CD4-positive, CD25-positive, alpha-beta regulatory T cell (primary cell): ENCODE measurements at regions not wholly inside any gene's neighbourhood (a gene's known extent, or its start where the extent isn't known, plus 50 kb on each side); places are given as distances from the start of the nearest gene placed in this dataset.

ENCODE experiments used
- ATAC-seq, 2 donors: fragments of 150-1000 bp; cut with Tn5 transposase; one replicate each; pipeline ENCODE4 v1.10.0; 2021; ENCODE audit warnings: low read depth in 2 of 2, moderate number of reproducible peaks in 2 of 2, moderate library complexity in 1 of 2
- DNase-seq, 3 donors: peaks; one replicate each; pipeline versions ENCODE4 v3.0.0 to v3.0.0-alpha.2; 2012 to 2022; ENCODE audit warnings: mixed read lengths in 1 of 3
- H3K27ac ChIP-seq: one replicate; pipeline ENCODE4 v1.7.0; 2013; ENCODE audit warnings: mild to moderate bottlenecking, low read length; ENCODE audit not compliant: insufficient read depth, poor library complexity, severe bottlenecking
- H3K27me3 ChIP-seq: one replicate; pipeline ENCODE4 v1.7.0; 2013; ENCODE audit warnings: low read length; ENCODE audit not compliant: control insufficient read depth, insufficient read depth
- H3K36me3 ChIP-seq: one replicate; pipeline ENCODE4 v1.7.0; 2013; ENCODE audit warnings: mild to moderate bottlenecking, low read length, moderate library complexity; ENCODE audit not compliant: control insufficient read depth, insufficient read depth
- H3K4me1 ChIP-seq: 2 replicates; pipeline ENCODE4 v1.7.0; 2013; ENCODE audit warnings: mild to moderate bottlenecking, low read length; ENCODE audit not compliant: insufficient read depth, control insufficient read depth, poor library complexity, severe bottlenecking
- H3K4me3 ChIP-seq: one replicate; pipeline ENCODE4 v1.7.0; 2013; ENCODE audit warnings: low read depth, mild to moderate bottlenecking, low read length, moderate library complexity
- H3K9me3 ChIP-seq, 2 experiments: 1 replicate in 1 of 2; 2 replicates in 1 of 2; pipeline ENCODE4 v1.7.0; 2013; ENCODE audit warnings: low read length in 2 of 2, mild to moderate bottlenecking in 1 of 2, moderate library complexity in 1 of 2; ENCODE audit not compliant: control insufficient read depth in 2 of 2
- H3K27ac Mint-ChIP-seq, 3 donors: one replicate each; pipeline ENCODE4 v1.8.0; 2020 to 2022; ENCODE audit warnings: mild to moderate bottlenecking in 3 of 3, mixed read lengths in 3 of 3, moderate library complexity in 2 of 3
- H3K27me3 Mint-ChIP-seq: one replicate; pipeline ENCODE4 v1.8.0; 2022; ENCODE audit warnings: mild to moderate bottlenecking, mixed read lengths
- H3K36me3 Mint-ChIP-seq: one replicate; pipeline ENCODE4 v1.8.0; 2020; ENCODE audit warnings: mixed read lengths
- H3K4me1 Mint-ChIP-seq, 4 donors: one replicate each; pipeline ENCODE4 v1.8.0; 2020 to 2022; ENCODE audit warnings: mixed read lengths in 4 of 4, mild to moderate bottlenecking in 1 of 4
- H3K4me3 Mint-ChIP-seq, 4 donors: one replicate each; pipeline ENCODE4 v1.8.0; 2020 to 2022; ENCODE audit warnings: mild to moderate bottlenecking in 4 of 4, mixed read lengths in 4 of 4, moderate library complexity in 3 of 4
- H3K9me3 Mint-ChIP-seq, 7 donors: one replicate each; pipeline ENCODE4 v1.8.0; 2020 to 2022; ENCODE audit warnings: mixed read lengths in 7 of 7, mild to moderate bottlenecking in 3 of 7, moderate library complexity in 2 of 7

DNA sequence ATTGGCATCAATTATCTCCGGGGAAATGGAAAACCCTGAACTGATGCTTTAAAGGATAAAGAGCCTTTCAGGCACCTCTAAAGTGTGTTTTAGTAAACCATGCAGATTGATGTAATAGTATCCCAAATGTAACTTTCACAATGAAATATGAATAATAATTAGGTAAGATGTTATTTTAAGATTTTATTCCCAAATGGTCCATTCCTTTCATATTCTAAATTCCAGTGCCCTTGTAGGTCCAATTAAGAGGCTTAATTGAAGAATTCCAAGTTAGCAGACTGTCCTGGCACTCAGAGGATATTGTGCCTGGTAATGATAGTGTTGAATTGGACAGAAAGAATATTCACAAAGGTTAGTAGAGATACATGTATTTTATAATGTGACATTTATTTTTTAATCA is 352.5 kb upstream of the NUDT12 start:
- H3K36me3 ChIP-seq = no peaks in the 10 kb centered on the region
- Mint-ChIP-seq H3K4me3 (no peak overlapping the region), H3K27ac (no peak overlapping the region), H3K4me1 (no peaks in the 10 kb centered on the region), H3K27me3 (no peaks in the 10 kb centered on the region), H3K9me3 (peaks cover 0 to 6% (median 0%) of the 10 kb centered on the region in 7 donors), H3K36me3 (no peaks in the 10 kb centered on the region)
- H3K27ac ChIP-seq = no peak overlapping the region
- no peaks in the 10 kb centered on the region for H3K27me3 ChIP-seq
- H3K4me1 ChIP-seq = no peaks in the 10 kb centered on the region
- ATAC-seq = no peak
- no peak overlapping the region for H3K4me3 ChIP-seq
- DNase-seq = no peak
- peaks cover 0 to 2% of the 10 kb centered on the region in 2 experiments for H3K9me3 ChIP-seq

DNA sequence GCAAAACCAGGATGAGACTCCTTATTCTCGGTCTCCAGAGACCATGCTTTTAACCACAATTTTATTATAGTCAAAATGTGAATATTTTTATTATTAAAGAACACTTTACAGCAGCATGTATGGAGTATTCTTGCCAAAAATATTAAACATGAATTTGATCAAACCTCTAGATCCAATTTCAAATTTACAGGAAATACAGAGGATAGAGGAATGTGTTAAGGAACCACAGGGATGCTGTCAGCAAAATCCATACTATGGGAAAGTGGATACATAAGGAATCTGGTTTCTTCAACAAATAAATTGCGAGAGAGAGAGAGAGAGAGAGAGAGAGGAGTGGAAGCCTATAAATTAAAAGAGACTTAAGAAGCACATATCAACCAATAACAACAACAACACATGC is 348.2 kb upstream of the NUDT12 start:
- ATAC-seq = no peak
- no peaks in the 10 kb centered on the region for H3K27me3 Mint-ChIP-seq

DNA sequence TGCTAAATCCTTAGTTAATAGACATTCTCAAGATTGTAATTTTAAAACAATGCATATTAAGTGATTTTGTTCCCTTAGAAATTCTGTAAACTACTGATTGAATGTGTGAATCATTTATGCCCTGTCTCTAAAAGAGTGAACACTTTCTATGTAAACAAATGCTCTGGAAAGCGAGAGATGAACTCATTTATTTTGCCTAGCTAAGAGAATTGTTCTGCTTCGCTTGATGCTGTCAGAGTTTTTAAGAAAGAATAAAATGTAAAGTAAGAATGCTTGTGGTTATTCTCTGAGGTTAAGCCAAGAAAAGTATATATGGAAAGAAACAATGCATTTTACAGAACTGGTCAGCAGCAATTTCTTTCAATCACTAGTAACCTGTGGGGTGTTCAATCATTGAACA is 347.4 kb upstream of the NUDT12 start:
- Histone ChIP-seq H3K4me3 (no peak overlapping the region), H3K9me3 (peaks cover 0 to 2% of the 10 kb centered on the region in 2 experiments), H3K36me3 (no peaks in the 10 kb centered on the region), H3K27me3 (no peaks in the 10 kb centered on the region), H3K4me1 (no peaks in the 10 kb centered on the region), H3K27ac (no peak overlapping the region)
- Mint-ChIP-seq H3K9me3 (peaks cover 0 to 6% (median 2%) of the 10 kb centered on the region in 7 donors), H3K36me3 (no peaks in the 10 kb centered on the region), H3K4me1 (no peaks in the 10 kb centered on the region), H3K27me3 (no peaks in the 10 kb centered on the region), H3K4me3 (no peak overlapping the region), H3K27ac (no peak overlapping the region)
- ATAC-seq (no peak), DNase-seq (no peak)

More for the DNA sequence above, 348.2 kb upstream of the NUDT12 start:
- H3K36me3 ChIP-seq = no peaks in the 10 kb centered on the region
- Mint-ChIP-seq H3K36me3 (no peaks in the 10 kb centered on the region), H3K4me1 (no peaks in the 10 kb centered on the region), H3K4me3 (no peak overlapping the region), H3K9me3 (peaks cover 0 to 8% (median 2%) of the 10 kb centered on the region in 7 donors), H3K27ac (no peak overlapping the region)
- H3K4me3 ChIP-seq = no peak overlapping the region
- DNase-seq = no peak
- H3K9me3 ChIP-seq = peaks cover 0 to 2% of the 10 kb centered on the region in 2 experiments
- no peak overlapping the region for H3K27ac ChIP-seq
- no peaks in the 10 kb centered on the region for H3K27me3 ChIP-seq
- H3K4me1 ChIP-seq = no peaks in the 10 kb centered on the region

DNA sequence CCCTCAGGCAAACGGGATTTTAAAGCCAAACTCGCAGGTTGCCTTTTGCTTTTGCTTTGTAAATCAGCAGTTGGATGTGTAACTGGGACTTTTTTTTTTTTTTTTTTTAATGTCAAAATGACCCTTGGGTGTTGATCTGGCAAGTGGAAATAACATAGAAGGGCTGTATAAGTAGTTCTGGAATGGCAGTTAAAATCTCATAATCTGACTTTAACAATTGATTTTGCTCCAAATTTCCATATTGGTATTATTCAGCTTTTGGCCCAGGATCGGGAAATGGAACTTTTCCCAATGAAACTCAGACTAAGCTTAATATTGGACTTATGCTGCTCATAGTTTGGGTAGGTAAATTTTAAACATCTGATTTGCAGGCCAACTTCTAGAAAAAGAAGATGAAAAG is 346.8 kb upstream of the NUDT12 start:
- no peak for DNase-seq
- Histone ChIP-seq H3K27me3 (no peaks in the 10 kb centered on the region), H3K27ac (no peak overlapping the region), H3K9me3 (peaks cover 0 to 2% of the 10 kb centered on the region in 2 experiments), H3K4me1 (no peaks in the 10 kb centered on the region), H3K36me3 (no peaks in the 10 kb centered on the region), H3K4me3 (no peak overlapping the region)
- Mint-ChIP-seq H3K9me3 (peaks cover 0 to 9% (median 2%) of the 10 kb centered on the region in 7 donors), H3K36me3 (no peaks in the 10 kb centered on the region), H3K4me1 (no peaks in the 10 kb centered on the region), H3K4me3 (no peak overlapping the region), H3K27ac (no peak overlapping the region), H3K27me3 (no peaks in the 10 kb centered on the region)
- no peak for ATAC-seq

DNA sequence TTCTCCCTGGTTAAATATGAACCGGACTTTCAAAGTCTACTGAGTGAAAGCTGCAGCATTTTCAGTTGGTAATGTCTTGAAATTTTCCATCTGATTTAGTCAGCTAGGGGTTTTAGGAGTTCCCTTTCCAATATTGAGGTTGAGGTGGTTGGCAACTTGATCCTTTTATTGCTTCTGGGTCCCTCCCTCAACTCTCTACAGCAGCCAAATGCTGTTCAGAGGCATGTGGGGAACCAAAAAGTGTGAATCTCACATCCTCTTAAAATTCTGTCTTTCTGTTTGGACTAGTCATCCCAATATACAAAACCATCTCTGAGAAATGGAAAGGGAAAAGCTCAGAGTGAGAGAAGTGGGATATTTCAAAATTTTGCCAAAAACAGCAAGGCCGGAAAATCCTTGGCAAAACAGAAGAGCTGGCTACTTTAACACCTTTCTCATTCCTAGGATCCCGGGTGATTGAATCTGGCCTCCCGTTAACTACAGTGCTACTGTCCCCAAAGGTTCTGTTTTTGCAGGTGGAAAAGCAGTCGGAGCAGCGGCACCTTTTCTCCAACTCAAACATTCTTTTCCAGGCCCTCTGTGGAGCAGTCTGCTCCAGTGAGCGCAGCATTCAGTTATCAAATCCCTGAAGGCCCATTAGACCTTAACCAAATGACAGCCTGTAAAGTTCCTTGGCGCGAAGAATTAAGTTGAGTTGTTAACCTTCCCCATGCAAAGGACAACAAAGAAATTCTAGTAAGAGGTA is 345.9 kb upstream of the NUDT12 start:
- no peaks in the 10 kb centered on the region for H3K27me3 ChIP-seq
- H3K36me3 ChIP-seq = no peaks in the 10 kb centered on the region
- H3K9me3 ChIP-seq = peaks cover 2 to 4% of the 10 kb centered on the region in 2 experiments
- H3K27ac ChIP-seq = no peak overlapping the region
- no peaks in the 10 kb centered on the region for H3K36me3 Mint-ChIP-seq
- H3K4me3 Mint-ChIP-seq = no peak overlapping the region
- ATAC-seq (no peak), DNase-seq (no peak)
- H3K9me3 Mint-ChIP-seq = peaks cover 0 to 17% (median 2%) of the 10 kb centered on the region in 7 donors
- no peaks in the 10 kb centered on the region for H3K27me3 Mint-ChIP-seq
- no peak overlapping the region for H3K4me3 ChIP-seq
- H3K4me1 Mint-ChIP-seq = no peaks in the 10 kb centered on the region
- H3K4me1 ChIP-seq = no peaks in the 10 kb centered on the region
- H3K27ac Mint-ChIP-seq = no peak overlapping the region

DNA sequence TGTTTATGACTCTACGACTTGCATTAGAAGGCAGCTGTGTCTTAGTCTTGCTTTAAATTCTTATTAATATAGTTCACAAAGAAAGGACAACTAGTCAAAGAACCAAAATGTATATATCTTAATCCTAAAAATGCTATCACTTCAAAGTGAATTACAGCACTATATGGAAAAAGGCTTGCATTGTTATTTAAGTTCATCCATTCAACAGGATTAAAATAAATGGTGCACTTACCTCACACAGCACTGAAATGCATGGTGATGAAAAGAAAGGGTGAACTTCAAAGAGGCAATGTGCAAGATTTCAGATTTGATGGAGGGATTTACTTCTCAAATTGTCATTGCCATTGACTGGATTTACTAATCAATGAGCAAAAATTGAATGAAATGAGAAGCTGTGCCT is 344.4 kb upstream of the NUDT12 start:
- Mint-ChIP-seq H3K9me3 (peaks cover 0 to 20% (median 2%) of the 10 kb centered on the region in 7 donors), H3K4me3 (no peak overlapping the region), H3K27ac (no peak overlapping the region), H3K27me3 (no peaks in the 10 kb centered on the region), H3K4me1 (no peaks in the 10 kb centered on the region), H3K36me3 (no peaks in the 10 kb centered on the region)
- no peak for ATAC-seq
- Histone ChIP-seq H3K4me3 (no peak overlapping the region), H3K9me3 (peaks cover 0 to 9% of the 10 kb centered on the region in 2 experiments), H3K4me1 (no peaks in the 10 kb centered on the region), H3K27me3 (no peaks in the 10 kb centered on the region), H3K27ac (no peak overlapping the region), H3K36me3 (no peaks in the 10 kb centered on the region)
- DNase-seq = no peak

DNA sequence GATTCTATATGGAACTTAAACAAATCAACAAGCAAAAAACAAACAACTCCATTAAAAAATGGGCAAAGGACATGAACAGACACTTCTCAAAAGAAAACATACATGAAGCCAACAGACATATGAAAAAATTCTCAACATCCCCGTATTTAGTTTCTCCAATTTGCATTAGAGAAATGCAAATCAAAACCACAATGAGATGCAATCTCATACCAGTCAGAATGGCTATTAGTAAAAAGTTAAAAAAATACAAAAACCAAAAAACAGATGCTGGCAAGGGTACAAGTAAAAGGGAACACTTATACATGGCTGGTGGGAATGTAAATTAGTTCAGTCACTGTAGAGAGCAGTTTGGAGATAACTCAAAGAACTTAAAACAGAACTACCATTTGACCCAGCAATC is 342.1 kb upstream of the NUDT12 start:
- ATAC-seq (no peak), DNase-seq (no peak)
- Mint-ChIP-seq H3K27me3 (no peaks in the 10 kb centered on the region), H3K36me3 (no peaks in the 10 kb centered on the region), H3K4me3 (no peak overlapping the region), H3K4me1 (no peaks in the 10 kb centered on the region), H3K9me3 (peaks cover 0 to 29% (median 4%) of the 10 kb centered on the region in 7 donors), H3K27ac (no peak overlapping the region)
- H3K27me3 ChIP-seq = no peaks in the 10 kb centered on the region
- no peaks in the 10 kb centered on the region for H3K4me1 ChIP-seq
- peaks cover 0 to 13% of the 10 kb centered on the region in 2 experiments for H3K9me3 ChIP-seq
- no peak overlapping the region for H3K27ac ChIP-seq
- no peaks in the 10 kb centered on the region for H3K36me3 ChIP-seq
- no peak overlapping the region for H3K4me3 ChIP-seq

DNA sequence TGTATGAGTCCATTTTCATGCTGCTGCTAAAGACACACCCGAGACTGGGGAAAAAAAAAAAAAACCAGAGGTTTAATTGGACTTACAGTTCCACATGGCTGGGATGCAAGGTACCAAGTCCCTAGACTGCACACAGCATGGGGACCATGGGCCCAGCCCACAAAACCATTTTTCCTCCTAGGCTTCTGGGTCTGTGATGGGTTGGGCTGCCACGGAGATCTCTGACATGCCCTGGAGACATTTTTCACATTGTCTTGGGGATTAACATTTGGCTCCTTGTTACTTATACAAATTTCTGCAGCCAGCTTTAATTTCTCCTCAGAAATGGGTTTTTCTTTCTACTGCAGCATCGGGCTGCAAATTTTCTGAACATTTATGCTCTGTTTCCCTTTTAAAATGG is 340.3 kb upstream of the NUDT12 start:
- no peak overlapping the region for H3K27ac Mint-ChIP-seq
- Histone ChIP-seq H3K27ac (no peak overlapping the region), H3K36me3 (no peaks in the 10 kb centered on the region), H3K9me3 (peaks cover 0 to 13% of the 10 kb centered on the region in 2 experiments), H3K27me3 (no peaks in the 10 kb centered on the region), H3K4me3 (no peak overlapping the region), H3K4me1 (no peaks in the 10 kb centered on the region)
- H3K36me3 Mint-ChIP-seq = no peaks in the 10 kb centered on the region
- ATAC-seq (no peak), DNase-seq (no peak)
- no peak overlapping the region for H3K4me3 Mint-ChIP-seq
- H3K4me1 Mint-ChIP-seq = no peaks in the 10 kb centered on the region
- peaks cover 2 to 34% (median 6%) of the 10 kb centered on the region in 7 donors for H3K9me3 Mint-ChIP-seq
- no peaks in the 10 kb centered on the region for H3K27me3 Mint-ChIP-seq
